Stimulated activated CD8-positive, alpha-beta memory T cell treated with anti-CD3 and anti-CD28 coated beads, Interleukin-12 subunit alpha, Interleukin-12 subunit beta, amount 100 ng/mL, for 24 hours (primary cell): ENCODE measurements at regions not wholly inside any gene's neighbourhood (a gene's known extent, or its start where the extent isn't known, plus 50 kb on each side); places are given as distances from the start of the nearest gene placed in this dataset.
"Not testable (repeated sequence)": the region's sequence is repeated elsewhere in the genome, so short reads cannot be mapped to it uniquely, and the experiment has no call there.

ENCODE experiments used
- DNase-seq: peaks from one replicate; pipeline ENCODE4 v3.0.0-alpha.2; 2020; ENCODE audit errors: extremely low read depth

GRCh38 chr12:46711756-46712155 is 114.0 kb downstream of the SLC38A4 start:
- no peak for DNase-seq

GRCh38 chr12:46710125-46710743 is 115.6 kb downstream of the SLC38A4 start:
- DNase-seq: no peak

- no peak for DNase-seq
Measured at GRCh38 chr12:46702581-46703344, 123.0 kb downstream of the SLC38A4 start.

DNA sequence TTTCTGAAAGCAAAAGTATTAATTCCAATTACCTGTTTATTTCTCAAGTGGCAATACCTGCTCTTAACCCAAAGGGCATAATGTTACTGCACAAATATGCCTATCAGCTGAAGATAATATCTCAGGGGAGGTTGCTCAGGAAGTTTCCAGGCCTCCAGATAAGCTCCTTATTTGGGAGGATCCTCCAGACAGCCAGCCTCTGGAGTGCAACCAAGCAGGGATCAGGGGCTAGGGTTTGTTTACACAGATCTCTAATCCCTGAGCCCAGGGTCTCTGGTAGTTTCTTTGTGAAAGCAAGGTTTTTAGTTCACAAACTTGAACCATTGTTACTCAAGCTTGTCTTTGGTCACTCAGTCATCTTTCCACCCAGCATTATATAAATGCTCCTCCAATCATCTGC is 124.4 kb downstream of the SLC38A4 start:
- no peak for DNase-seq

- no peak for DNase-seq
Measured at GRCh38 chr12:46699986-46700385, 125.8 kb downstream of the SLC38A4 start.

DNA sequence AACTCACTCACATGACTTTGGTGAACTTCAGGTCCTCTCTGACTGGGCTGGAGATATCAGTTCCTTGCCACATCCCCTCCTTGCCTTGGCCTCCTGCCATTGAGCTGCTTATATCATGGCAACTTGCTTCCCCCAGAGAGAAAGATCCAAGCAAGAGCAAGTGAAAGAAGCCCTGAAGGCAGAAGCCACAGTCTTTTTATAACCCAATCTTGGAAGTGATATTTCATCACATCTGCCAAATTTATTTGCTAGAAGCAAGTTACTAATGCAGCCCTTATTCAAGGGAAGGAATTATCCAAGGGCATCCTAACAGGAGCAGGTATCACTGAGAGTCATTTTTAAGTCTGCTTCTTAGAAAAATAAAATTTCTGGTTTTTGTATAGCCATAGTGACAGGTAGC is 127.8 kb downstream of the SLC38A4 start:
- no peak for DNase-seq

- DNase-seq: no peak
Measured at GRCh38 chr12:46693518-46693917, 132.3 kb downstream of the SLC38A4 start.

- DNase-seq: no peak
Measured at GRCh38 chr12:46693034-46693433, 132.8 kb downstream of the SLC38A4 start.

- no peak for DNase-seq
Measured at GRCh38 chr12:46692606-46693005, 133.2 kb downstream of the SLC38A4 start.

- no peak for DNase-seq
Measured at GRCh38 chr12:46686267-46686942, 139.4 kb downstream of the SLC38A4 start.

- not testable (repeated sequence) for DNase-seq
Measured at GRCh38 chr12:46684243-46684642, 141.6 kb downstream of the SLC38A4 start.

- no peak for DNase-seq
Measured at GRCh38 chr12:46682148-46682547, 143.6 kb downstream of the SLC38A4 start.

DNA sequence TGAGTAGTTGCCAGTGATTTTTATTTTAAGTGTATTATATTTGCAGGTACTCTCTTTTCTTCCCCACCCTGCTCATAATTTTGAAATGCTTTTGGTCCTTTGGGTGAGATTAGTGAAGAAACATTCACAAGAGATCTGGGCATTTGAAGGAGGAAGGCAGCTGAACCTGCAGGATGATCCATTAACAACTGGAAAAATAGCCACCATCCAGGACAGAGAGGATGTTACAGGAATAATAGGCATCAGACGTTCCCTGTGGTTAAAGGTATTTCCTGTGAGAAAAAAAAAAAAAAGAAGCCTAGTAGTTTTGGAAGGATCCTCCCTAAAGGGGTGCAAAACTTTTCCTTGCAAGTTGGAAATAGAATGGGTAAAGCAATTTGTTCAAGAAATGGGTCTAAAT is 145.3 kb downstream of the SLC38A4 start:
- no peak for DNase-seq

DNA sequence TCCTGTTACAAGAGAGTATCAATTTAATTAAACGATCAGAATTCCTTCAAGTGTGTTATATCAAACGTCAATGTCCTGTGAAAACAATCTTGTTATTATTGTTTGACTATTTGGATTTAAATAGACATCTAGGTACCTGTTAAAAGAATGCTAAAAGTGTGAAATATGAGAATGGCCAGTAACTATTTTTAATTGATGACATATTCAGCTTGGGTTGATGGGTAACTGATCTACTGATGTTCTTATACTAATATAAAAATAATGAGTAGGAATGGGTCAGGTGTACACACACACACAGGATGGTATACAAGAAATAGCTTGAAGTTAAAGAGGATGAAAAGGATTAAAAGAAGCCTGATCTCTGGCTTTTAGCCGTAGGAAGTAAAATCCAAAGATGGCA is 146.0 kb downstream of the SLC38A4 start:
- DNase-seq: no peak

DNA sequence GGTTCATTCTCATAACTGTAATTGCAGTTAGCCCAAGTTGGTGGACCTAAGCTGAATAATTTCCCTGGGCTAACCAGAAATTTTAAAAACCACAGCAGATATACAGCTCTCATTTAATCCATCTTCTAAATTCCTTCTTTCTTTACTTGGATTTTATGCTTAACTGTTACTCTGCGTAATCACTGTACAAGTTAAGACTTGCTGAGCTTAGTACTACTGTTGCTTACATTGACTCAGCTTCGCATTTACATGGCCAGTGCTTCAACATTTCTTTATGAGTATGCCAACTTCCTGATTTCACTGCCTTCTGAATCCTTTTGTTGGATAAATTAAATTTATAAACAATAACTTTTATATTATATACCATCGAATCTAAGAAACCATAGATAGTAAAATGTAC is 147.4 kb downstream of the SLC38A4 start:
- DNase-seq: no peak

DNA sequence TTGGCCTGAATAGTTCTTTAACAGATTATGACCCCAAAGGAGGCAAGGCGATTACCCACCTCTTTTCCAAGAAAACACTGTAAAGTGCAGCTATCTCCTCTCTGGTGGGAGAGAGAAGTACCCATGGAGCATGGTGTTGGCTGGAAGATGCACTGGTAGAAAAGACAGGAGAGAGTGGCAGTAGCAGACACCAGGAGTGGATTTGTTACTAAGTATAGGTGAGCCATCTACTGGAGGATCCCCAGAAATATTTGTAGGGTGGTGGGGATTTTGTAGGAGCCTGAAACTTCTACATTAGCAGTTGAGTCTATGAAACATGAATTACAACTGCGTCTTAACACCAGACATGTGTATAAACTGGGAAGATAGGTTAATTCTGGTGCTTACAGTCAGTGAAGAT is 148.0 kb downstream of the SLC38A4 start:
- no peak for DNase-seq

GRCh38 chr12:46676797-46677520 is 148.8 kb downstream of the SLC38A4 start:
- no peak for DNase-seq

DNA sequence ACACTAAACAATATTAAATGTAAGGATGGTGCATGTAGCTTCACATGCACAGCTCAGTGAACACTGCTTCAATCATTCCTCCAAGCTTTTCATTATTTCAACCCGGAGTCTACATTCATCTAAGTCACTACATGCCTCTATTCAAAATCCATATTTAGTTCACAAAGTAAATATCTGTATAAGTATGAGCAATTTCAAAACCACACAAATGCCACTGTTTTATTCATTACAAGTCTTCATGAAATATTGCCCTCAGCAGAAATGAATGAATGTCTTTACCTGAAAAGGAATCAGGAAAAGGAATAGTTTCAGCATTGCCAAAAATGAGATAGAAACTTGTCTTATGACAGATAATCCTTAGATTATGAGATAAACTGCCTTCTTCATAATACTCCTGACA is 149.4 kb downstream of the SLC38A4 start:
- DNase-seq: no peak

DNA sequence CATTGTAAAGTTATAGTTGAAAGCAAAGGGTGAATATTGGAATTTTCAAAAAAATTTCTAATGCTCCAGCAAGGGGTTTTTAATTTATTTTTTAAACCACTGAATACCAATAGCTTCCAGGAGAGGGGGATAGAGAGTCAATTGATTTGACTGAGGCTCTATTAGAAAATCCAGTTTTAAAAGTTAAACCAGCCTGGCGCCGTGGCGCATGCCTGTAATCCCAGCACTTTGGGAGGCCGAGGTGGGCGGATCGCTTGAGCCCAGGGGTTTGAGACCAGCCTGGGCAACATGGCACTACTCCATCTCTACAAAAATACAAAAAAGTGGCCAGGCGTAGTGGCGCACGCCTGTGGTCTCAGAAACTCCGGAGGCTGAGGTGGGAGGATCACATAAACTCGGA is 150.1 kb downstream of the SLC38A4 start:
- DNase-seq: no peak

DNA sequence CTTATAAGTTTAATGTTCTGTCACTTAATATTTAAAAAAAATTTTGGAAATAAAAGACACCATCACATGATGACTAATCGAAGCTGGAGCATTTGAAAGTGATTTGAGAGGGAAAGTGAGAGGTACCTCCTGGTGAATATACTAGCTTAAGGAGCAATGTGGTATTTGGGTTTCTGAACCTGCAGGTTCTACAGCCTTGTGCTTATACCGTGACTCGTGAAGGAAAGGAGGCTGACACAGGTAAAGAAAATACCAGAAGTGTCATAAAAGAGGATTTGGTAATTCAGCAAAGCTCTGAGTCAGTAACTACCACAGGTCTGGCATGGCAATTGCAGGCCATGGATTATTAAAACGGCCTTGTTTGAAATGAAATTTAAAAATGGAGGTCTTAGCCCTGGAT is 151.0 kb downstream of the SLC38A4 start:
- no peak for DNase-seq

DNA sequence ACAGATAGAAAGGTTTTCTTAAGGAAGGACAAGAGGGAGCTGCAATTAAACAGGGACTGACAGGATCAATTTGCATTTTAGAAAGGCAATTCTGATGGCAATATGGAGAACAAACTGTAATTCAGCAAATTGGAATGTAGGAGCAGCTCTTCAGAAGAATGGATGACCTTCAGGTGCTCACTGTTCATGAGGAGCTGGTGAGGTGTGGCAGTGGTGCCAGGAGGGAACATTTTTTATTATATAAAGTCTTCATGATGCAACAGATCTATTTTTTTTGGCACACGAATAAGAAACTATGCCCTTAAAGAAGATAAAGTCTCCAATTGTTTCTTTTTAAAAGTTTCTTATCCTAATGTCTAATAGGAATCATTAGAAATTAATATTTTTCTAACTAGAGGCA is 151.7 kb downstream of the SLC38A4 start:
- no peak for DNase-seq

GRCh38 chr12:46671102-46671501 is 154.7 kb downstream of the SLC38A4 start:
- DNase-seq: no peak
